KOPT-K1 (cell line): ENCODE measurements at regions not wholly inside any gene's neighbourhood (a gene's known extent, or its start where the extent isn't known, plus 50 kb on each side); places are given as distances from the start of the nearest gene placed in this dataset.

Experiments used
- H3K27ac ChIP-seq: fragments of 200-600 bp; sonication (generic); 2 replicates; pipeline ENCODE4 v1.5.1; 2016; ENCODE audit warnings: antibody characterized with exemption, mild to moderate bottlenecking, low read depth, low read length; ENCODE audit not compliant: poor library complexity, severe bottlenecking
- H3K36me3 ChIP-seq: fragments of 200-600 bp; sonication (generic); 2 replicates; pipeline ENCODE4 v1.5.1; 2017; ENCODE audit warnings: antibody characterized with exemption, mild to moderate bottlenecking, low read length, moderate library complexity; ENCODE audit not compliant: insufficient read depth
- H3K9me3 ChIP-seq: fragments of 200-600 bp; sonication (generic); 2 replicates; pipeline ENCODE4 v1.5.1; 2017; ENCODE audit warnings: antibody characterized with exemption, low read length, mild to moderate bottlenecking; ENCODE audit not compliant: insufficient read depth, poor library complexity, severe bottlenecking

- H3K27ac ChIP-seq, result no peak overlapping the region
- H3K9me3 ChIP-seq, result no peaks in the 10 kb centered on the region
- H3K36me3 ChIP-seq, result no peaks in the 10 kb centered on the region
These were observed 212.9 kb upstream of the RASA1 start for GRCh38 chr5:87054821-87055220.

GRCh38 chr5:87061046-87061445 is 206.6 kb upstream of the RASA1 start:
- no peaks in the 10 kb centered on the region for H3K36me3 ChIP-seq
- no peak overlapping the region for H3K27ac ChIP-seq
- no peaks in the 10 kb centered on the region for H3K9me3 ChIP-seq

- no peaks in the 10 kb centered on the region for H3K9me3 ChIP-seq
- no peak overlapping the region for H3K27ac ChIP-seq
- H3K36me3 ChIP-seq, result no peaks in the 10 kb centered on the region
These were observed 198.4 kb upstream of the RASA1 start for GRCh38 chr5:87069311-87069710.

GRCh38 chr5:87069974-87070608 is 197.6 kb upstream of the RASA1 start:
- Histone ChIP-seq H3K27ac (no peak overlapping the region), H3K9me3 (no peaks in the 10 kb centered on the region), H3K36me3 (no peaks in the 10 kb centered on the region)

GRCh38 chr5:87074072-87074471 is 193.6 kb upstream of the RASA1 start:
- H3K36me3 ChIP-seq, result no peaks in the 10 kb centered on the region
- no peaks in the 10 kb centered on the region for H3K9me3 ChIP-seq
- H3K27ac ChIP-seq, result no peak overlapping the region

GRCh38 chr5:87074934-87075541 is 192.6 kb upstream of the RASA1 start:
- Histone ChIP-seq H3K9me3 (no peaks in the 10 kb centered on the region), H3K36me3 (no peaks in the 10 kb centered on the region), H3K27ac (peak overlapping the region; percentile 6)

GRCh38 chr5:87076411-87076810 is 191.3 kb upstream of the RASA1 start:
- H3K36me3 ChIP-seq, result no peaks in the 10 kb centered on the region
- H3K9me3 ChIP-seq, result no peaks in the 10 kb centered on the region
- H3K27ac ChIP-seq, result no peak overlapping the region

GRCh38 chr5:87076931-87077330 is 190.8 kb upstream of the RASA1 start:
- Histone ChIP-seq H3K36me3 (no peaks in the 10 kb centered on the region), H3K27ac (no peak overlapping the region), H3K9me3 (no peaks in the 10 kb centered on the region)

GRCh38 chr5:87079219-87079618 is 188.5 kb upstream of the RASA1 start:
- Histone ChIP-seq H3K9me3 (no peaks in the 10 kb centered on the region), H3K36me3 (no peaks in the 10 kb centered on the region)

GRCh38 chr5:87081016-87081415 is 186.7 kb upstream of the RASA1 start:
- no peaks in the 10 kb centered on the region for H3K36me3 ChIP-seq
- no peak overlapping the region for H3K27ac ChIP-seq
- no peaks in the 10 kb centered on the region for H3K9me3 ChIP-seq

More at GRCh38 chr5:87079219-87079618, 188.5 kb upstream of the RASA1 start:
- no peak overlapping the region for H3K27ac ChIP-seq

GRCh38 chr5:87081511-87082372 is 185.9 kb upstream of the RASA1 start:
- Histone ChIP-seq H3K9me3 (no peaks in the 10 kb centered on the region), H3K27ac (no peak overlapping the region), H3K36me3 (no peaks in the 10 kb centered on the region)

- no peaks in the 10 kb centered on the region for H3K9me3 ChIP-seq
- no peak overlapping the region for H3K27ac ChIP-seq
- H3K36me3 ChIP-seq, result no peaks in the 10 kb centered on the region
These were observed 173.3 kb upstream of the RASA1 start for GRCh38 chr5:87094347-87094746.

- H3K36me3 ChIP-seq, result no peaks in the 10 kb centered on the region
- H3K27ac ChIP-seq, result no peak overlapping the region
- H3K9me3 ChIP-seq, result no peaks in the 10 kb centered on the region
These were observed 172.8 kb upstream of the RASA1 start for GRCh38 chr5:87094833-87095232.

GRCh38 chr5:87095787-87096186 is 171.9 kb upstream of the RASA1 start:
- Histone ChIP-seq H3K36me3 (no peaks in the 10 kb centered on the region), H3K9me3 (no peaks in the 10 kb centered on the region), H3K27ac (no peak overlapping the region)

- H3K9me3 ChIP-seq, result no peaks in the 10 kb centered on the region
- no peaks in the 10 kb centered on the region for H3K36me3 ChIP-seq
- H3K27ac ChIP-seq, result no peak overlapping the region
These were observed 170.0 kb upstream of the RASA1 start for GRCh38 chr5:87097664-87098063.
